ENCODE measurements at regions not wholly inside any gene's neighbourhood (a gene's known extent, or its start where the extent isn't known, plus 50 kb on each side); places are given as distances from the start of the nearest gene placed in this dataset.

GRCh38 chr3:6452974-6453373 lies 407.9 kb upstream of the GRM7 start:
- no peak for TF ChIP-seq CTCF (IDR thresholded peaks at IDR 0.05)
- no peak for TF ChIP-seq POLR2A (IDR thresholded peaks at IDR 0.05)

Measured in Peyer's patch (tissue), 4 donors.